NB4 (cell line): ENCODE measurements at regions not wholly inside any gene's neighbourhood (a gene's known extent, or its start where the extent isn't known, plus 50 kb on each side); places are given as distances from the start of the nearest gene placed in this dataset.

Experiments
- DNase-seq: peaks from one replicate; pipeline ENCODE4 v3.0.0; 2010; ENCODE audit warnings: low read depth
- H3K4me3 ChIP-seq: one replicate; pipeline ENCODE4 v1.5.1; 2011; ENCODE audit warnings: mild to moderate bottlenecking, low read depth, low read length, moderate library complexity
- CTCF ChIP-seq: IDR thresholded peaks from one replicate; pipeline ENCODE4 v1.5.1; 2012; ENCODE audit warnings: low read depth, low read length
- MAX ChIP-seq: IDR thresholded peaks from 2 replicates; pipeline ENCODE4 v1.6.1; 2011; ENCODE audit warnings: low read depth, low read length
- MYC ChIP-seq: IDR thresholded peaks from 2 replicates; pipeline ENCODE4 v1.6.1; 2011; ENCODE audit warnings: low read depth, low read length
- POLR2A ChIP-seq: IDR thresholded peaks from 2 replicates; pipeline ENCODE4 v1.6.1; 2011; ENCODE audit warnings: mild to moderate bottlenecking; ENCODE audit not compliant: insufficient read length; ENCODE audit errors: extremely low read depth

- no peak overlapping the region for H3K4me3 ChIP-seq
- TF ChIP-seq POLR2A (no peak), MAX (no peak), MYC (no peak), CTCF (no peak)
- no peak for DNase-seq
Measured at GRCh38 chr6:54048782-54049181, 62.5 kb upstream of the MLIP start.

GRCh38 chr6:54050750-54051149 lies 60.5 kb upstream of the MLIP start:
- H3K4me3 ChIP-seq, result no peak overlapping the region
- no peak for DNase-seq
- no peak for TF ChIP-seq POLR2A
- TF ChIP-seq MYC, result no peak
- TF ChIP-seq CTCF, result no peak
- no peak for TF ChIP-seq MAX

GRCh38 chr6:54053881-54054391 lies 57.3 kb upstream of the MLIP start:
- no peak overlapping the region for H3K4me3 ChIP-seq
- TF ChIP-seq MYC (no peak), POLR2A (no peak), MAX (no peak), CTCF (no peak)
- DNase-seq, result no peak

GRCh38 chr6:54056105-54056504 lies 55.1 kb upstream of the MLIP start:
- TF ChIP-seq MAX (no peak), POLR2A (no peak), CTCF (no peak)
- no peak for DNase-seq
- H3K4me3 ChIP-seq, result no peak overlapping the region

- no peak overlapping the region for H3K4me3 ChIP-seq
- DNase-seq, result no peak
- TF ChIP-seq POLR2A (no peak), CTCF (no peak), MYC (no peak)
Measured at GRCh38 chr6:54057058-54057457, 54.2 kb upstream of the MLIP start.

- no peak for DNase-seq
- TF ChIP-seq MYC (no peak), POLR2A (no peak), CTCF (no peak), MAX (no peak)
Measured at GRCh38 chr6:54058236-54058635, 53.0 kb upstream of the MLIP start.

More at GRCh38 chr6:54058236-54058635, 53.0 kb upstream of the MLIP start:
- H3K4me3 ChIP-seq, result no peak overlapping the region
